ENCODE measurements at regions not wholly inside any gene's neighbourhood (a gene's known extent, or its start where the extent isn't known, plus 50 kb on each side); places are given as distances from the start of the nearest gene placed in this dataset.

GRCh38 chr5:4766101-4766500, 374.0 kb upstream of the ADAMTS16 start:
- no peak for DNase-seq

DNA sequence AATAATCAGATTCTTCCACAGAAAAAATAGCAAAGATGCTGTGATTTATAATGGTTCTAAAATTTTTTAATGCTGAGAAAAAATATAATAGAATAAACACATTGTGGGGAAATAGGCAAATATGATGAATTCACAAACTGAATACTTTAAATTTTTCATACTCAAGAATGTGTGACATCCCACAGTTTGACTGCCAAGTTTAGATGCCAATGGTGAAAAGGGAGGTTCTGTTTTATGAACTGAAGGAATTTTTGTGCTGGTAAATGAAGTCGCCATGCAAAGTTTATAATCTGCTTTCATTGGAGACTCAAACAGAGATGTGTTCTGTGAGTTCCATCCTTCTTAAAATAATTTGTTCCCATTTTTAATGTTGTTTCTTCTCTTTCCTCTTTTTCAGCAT, 367.5 kb upstream of the ADAMTS16 start:
- DNase-seq, result no peak

GRCh38 chr5:4773827-4774317, 366.3 kb upstream of the ADAMTS16 start:
- no peak for DNase-seq

- DNase-seq, result no peak
These were observed 362.7 kb upstream of the ADAMTS16 start for GRCh38 chr5:4777435-4777834.

- no peak for DNase-seq
These were observed 359.5 kb upstream of the ADAMTS16 start for GRCh38 chr5:4780633-4781032.

GRCh38 chr5:4781299-4781698, 358.8 kb upstream of the ADAMTS16 start:
- DNase-seq, result no peak

- no peak for DNase-seq
These were observed 354.2 kb upstream of the ADAMTS16 start for GRCh38 chr5:4785971-4786370.

DNA sequence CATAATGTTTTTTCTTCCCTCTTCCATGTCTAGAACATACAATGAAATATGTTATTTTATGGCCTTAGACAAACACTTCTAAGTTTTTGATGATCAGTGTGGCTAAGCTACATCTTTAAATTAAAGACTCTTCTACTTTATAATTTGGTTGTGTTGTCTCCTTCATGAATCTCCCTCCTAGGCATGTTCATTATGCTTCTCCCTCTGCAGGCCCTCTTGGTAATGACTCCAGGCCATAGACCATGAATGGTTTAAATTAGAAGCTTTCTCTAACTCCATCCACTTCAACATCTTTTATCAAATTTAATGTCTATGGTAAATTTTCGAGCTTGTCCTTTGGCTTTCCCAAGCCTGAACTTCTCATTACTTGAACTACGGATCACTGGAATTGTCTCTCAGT, 342.7 kb upstream of the ADAMTS16 start:
- DNase-seq, result no peak

DNA sequence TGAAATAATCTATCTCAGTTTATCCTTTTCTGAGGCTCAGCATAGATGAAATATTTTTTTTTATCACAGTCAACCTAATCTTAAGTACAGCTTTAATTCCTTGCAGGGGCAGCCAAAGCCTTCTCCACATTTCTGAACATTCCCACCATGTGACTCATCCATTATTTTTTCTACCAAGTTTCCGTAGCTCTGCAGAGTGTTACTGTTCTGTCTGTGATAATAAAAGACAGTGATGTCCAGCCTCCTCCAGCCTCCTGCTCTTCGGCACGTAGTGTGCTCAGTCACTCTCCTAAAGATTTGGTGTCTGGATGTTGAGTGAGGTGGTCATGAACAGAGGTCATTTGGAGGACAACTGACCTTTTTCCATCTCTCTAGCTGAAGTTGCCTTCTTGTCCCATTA, 338.1 kb upstream of the ADAMTS16 start:
- no peak for DNase-seq

DNA sequence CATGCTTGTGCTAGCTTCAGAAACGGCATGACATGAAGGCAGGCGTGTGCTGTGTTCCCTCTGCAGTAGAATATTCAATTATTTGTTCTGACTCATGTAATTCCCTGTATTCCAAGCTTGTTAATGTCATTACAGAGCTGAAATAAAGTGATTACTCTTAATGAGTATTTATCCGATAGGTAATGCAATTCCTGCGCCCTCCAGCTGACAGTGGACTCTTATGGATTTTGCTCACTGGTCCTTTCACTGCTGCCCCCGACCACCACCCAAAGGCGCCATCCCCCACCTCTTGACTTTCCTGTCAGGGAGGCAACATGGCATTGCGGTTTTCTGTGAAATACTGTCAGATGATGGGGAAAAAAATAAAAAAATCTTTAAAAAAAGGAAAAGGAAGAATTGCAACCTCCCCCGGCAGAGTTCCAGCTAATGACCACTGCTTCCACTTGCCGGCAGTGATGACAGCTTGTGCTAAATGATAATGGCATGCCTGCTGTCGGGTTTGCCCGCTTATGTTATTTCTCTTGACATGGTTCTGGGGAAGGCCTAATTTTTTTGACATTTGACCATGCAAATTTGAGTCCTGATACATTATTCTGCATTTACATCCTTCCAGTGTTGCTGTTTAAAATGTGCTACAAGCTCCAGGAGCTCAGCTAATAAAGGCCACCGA, 335.3 kb upstream of the ADAMTS16 start:
- no peak for DNase-seq

GRCh38 chr5:4815002-4815401, 325.1 kb upstream of the ADAMTS16 start:
- DNase-seq, result no peak

DNA sequence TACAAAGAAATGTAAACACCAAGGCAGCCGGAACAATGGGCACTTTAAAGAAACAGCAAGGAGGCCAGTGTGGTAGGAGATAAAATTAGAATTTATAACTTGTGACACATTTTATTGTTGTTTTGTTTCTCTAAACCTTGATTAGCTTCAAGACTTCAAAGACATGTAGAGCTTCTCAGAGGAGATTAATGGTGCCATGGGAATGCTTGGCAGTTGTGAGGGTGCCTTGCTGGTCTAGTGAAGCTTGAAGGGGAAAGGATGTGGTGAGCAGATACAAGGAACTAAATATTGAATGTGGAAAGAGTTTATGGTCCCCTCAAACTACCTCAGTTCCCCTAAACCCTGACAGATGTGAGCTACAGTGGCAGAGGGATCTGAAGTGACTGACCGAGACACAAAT, 322.4 kb upstream of the ADAMTS16 start:
- DNase-seq, result no peak

- DNase-seq, result no peak
These were observed 308.8 kb upstream of the ADAMTS16 start for GRCh38 chr5:4831325-4831724.

- no peak for DNase-seq
These were observed 307.7 kb upstream of the ADAMTS16 start for GRCh38 chr5:4832471-4832870.

DNA sequence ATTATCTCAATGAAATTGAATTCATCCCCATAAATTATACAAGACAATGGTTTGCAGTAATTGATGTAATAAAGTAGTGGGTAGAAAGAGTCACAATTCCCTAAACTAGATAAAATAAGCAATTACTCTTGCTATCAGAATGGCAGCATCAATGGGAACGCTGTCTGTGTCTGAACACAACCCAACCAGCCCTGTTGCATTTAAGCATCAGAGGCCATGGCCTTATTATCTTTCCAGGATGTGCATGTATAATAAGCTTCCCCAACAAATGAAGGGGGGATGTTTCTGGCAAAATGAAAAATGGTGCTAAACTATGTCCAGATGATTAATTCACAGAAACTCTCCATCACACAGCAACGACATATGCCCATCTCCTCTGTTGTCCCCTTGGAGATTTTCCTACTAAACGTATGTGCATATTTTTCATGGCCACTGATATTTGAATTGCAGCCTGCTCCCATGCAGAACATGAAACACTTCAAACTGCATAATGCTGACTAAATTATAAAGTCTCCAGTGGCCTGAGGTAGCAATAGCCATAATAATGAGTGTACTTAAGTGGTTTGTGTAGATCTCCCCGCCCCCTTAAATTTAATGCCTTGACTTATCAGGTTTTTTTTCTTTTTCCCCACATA, 306.9 kb upstream of the ADAMTS16 start:
- no peak for DNase-seq

DNA sequence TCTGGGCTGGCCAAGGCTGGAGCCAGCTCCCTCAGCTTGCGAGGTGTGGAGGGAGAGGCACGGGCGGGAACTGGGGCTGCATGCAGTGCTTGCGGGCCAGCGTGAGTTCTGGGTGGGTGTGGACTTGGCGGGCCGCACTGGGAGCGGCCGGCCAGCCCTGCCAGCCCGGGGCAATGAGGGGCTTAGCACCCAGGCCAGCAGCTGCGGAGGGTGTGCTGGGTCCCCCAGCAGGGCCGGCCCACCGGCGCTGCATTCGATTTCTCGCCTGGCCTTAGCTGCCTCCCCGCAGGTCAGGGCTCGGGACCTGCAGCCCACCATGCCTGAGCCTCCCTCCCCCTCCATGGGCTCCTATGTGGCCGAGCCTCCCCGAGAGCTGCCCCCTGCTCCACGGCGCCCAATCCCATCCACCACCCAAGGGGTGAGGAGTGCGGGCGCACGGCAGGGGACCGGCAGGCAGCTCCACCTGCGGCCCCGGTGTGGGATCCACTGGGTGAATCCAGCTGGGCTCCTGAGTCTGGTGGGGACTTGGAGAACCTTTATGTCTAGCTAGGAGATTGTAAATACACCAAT, 302.6 kb upstream of the ADAMTS16 start:
- DNase-seq, result no peak

- no peak for DNase-seq
These were observed 294.9 kb upstream of the ADAMTS16 start for GRCh38 chr5:4845221-4845620.

GRCh38 chr5:4847766-4848165, 292.4 kb upstream of the ADAMTS16 start:
- no peak for DNase-seq

GRCh38 chr5:4855036-4855435, 285.1 kb upstream of the ADAMTS16 start:
- no peak for DNase-seq

GRCh38 chr5:4855880-4856279, 284.2 kb upstream of the ADAMTS16 start:
- DNase-seq, result no peak

DNA sequence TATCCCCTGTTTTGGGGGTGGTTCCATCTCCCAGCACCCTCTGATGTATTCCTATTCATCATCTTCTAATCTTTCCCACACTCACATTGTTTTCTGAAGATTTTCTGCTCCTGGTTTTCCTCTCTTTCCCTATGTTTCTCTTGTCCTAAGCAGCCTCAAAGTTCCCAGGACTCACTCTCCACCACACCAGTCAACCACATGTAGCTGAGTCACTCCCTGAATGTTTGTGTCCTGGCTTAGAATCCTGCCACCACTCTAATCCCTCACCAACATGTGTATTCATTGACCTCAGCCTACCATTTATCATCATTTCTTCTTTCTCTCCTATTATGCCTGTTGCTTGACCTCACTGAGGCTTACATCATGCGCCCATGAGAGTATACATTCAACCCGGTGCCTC, 282.4 kb upstream of the ADAMTS16 start:
- no peak for DNase-seq

DNA sequence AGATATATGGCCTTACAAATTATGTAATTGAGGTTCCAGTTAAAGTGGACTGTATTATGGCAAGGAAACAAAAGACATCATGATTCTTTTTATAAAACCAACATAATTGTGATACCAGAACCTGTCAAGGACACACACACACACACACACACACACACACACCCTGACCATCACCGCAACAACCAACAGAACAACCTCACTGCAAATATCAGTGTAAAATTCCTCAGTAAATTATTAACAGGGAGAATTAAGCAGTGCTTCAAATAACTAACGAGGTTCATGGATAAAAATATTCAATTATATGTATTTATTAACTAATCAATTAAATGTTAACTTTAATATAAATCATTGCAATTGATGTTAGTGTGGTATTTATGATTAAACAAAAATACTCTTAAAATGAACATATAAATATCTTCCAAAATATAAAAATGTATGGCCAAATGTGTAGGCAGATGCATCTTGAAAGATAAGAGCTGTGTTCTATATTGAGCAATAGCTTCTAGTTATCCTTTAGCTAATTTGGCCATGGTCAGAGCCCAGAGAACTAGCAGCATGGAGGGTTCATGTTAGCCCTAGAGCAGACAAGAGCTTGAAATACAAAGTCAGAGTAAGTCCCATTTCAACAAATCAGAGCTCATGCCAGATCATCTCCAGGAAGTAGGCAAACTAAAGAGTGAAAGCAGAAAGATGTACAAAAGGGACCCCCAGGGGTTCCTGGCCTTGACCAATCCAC, 280.5 kb upstream of the ADAMTS16 start:
- DNase-seq, result no peak

GRCh38 chr5:4860631-4861030, 279.5 kb upstream of the ADAMTS16 start:
- no peak for DNase-seq

GRCh38 chr5:4862500-4862899, 277.6 kb upstream of the ADAMTS16 start:
- DNase-seq, result no peak

All from GF-D8 (cell line).